SK-N-SH treated with all-trans-retinoic acid at 6 μM for 48 hours (cell line): ENCODE measurements at regions not wholly inside any gene's neighbourhood (a gene's known extent, or its start where the extent isn't known, plus 50 kb on each side); places are given as distances from the start of the nearest gene placed in this dataset.

ENCODE experiments used
- CSDC2 ChIP-seq: fragments of 250-450 bp; sonication (Bioruptor Pico); IDR thresholded peaks from 2 replicates; pipeline ENCODE4 v1.5.0; 2020; ENCODE audit warnings: mild to moderate bottlenecking, moderate library complexity
- ESRRG ChIP-seq: fragments of 250-450 bp; sonication (Bioruptor Pico); IDR thresholded peaks from 2 replicates; pipeline ENCODE4 v1.6.1; 2021; ENCODE audit warnings: mild to moderate bottlenecking
- GLIS3 ChIP-seq: fragments of 250-450 bp; sonication (Bioruptor Pico); IDR thresholded peaks from 2 replicates; pipeline ENCODE4 v1.5.0; 2020; ENCODE audit warnings: mild to moderate bottlenecking, moderate library complexity
- ISL1 ChIP-seq: fragments of 250-450 bp; sonication (Bioruptor Pico); IDR thresholded peaks from 2 replicates; pipeline ENCODE4 v2.1.2; 2022; ENCODE audit warnings: mild to moderate bottlenecking, moderate library complexity
- PPARA ChIP-seq: fragments of 250-450 bp; sonication (Bioruptor Pico); IDR thresholded peaks from 2 replicates; pipeline ENCODE4 v1.5.0; 2020; ENCODE audit warnings: mild to moderate bottlenecking, borderline replicate concordance
- RARB ChIP-seq: fragments of 250-450 bp; sonication (Bioruptor Pico); IDR thresholded peaks from 2 replicates; pipeline ENCODE4 v1.8.0; 2021; ENCODE audit warnings: mild to moderate bottlenecking, moderate library complexity
- TCF4 ChIP-seq: fragments of 250-450 bp; sonication (Bioruptor Pico); IDR thresholded peaks from 2 replicates; pipeline ENCODE4 v1.8.0; 2021; ENCODE audit warnings: mild to moderate bottlenecking, moderate library complexity, borderline replicate concordance
- ZFP30 ChIP-seq: fragments of 450-650 bp; formaldehyde crosslinking; IDR thresholded peaks from 2 replicates; pipeline ENCODE4 v1.5.0; 2022; ENCODE audit warnings: mild to moderate bottlenecking, moderate library complexity
- ZNF8 ChIP-seq: fragments of 450-650 bp; formaldehyde crosslinking; IDR thresholded peaks from 2 replicates; pipeline ENCODE4 v1.5.0; 2020; ENCODE audit warnings: mild to moderate bottlenecking, moderate library complexity

DNA sequence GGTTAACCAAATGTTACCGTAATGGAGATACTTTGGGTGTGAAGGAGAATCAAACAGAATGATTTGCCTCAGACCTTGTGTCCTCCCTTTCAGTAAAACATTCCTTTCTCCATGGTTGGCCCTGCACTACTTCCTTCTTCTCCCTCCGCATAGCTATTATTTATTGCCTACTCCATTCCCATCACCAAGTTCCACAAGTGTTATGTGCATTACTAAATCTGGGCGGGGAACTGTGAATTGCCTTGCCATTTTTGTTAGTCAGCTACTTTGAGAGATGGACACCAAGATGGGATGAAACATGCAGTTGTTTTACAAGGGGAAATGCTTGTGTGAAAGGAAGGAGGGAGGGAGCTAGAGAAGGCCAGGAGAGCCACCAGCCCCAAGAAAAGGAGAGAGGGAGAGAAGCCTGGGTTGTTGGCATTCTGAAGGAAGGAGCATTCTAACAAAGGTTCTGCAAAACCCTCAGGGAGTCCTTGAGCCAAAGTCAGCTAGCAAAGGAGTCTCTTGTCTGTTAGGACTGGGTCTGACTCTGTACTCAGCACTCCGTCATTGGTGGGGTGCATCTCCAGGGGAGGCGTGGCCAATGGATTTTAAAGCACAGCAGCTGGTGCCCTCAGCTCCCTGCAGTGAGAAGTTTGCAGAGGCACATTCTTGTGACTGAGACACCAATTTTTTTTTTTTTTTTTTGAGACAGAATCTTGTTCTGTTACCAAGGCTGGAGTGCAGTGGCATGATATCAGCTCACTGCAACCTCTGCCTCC, 83.6 kb upstream of the CHD6 start:
- TF ChIP-seq RARB (no peak), TCF4 (no peak), ZFP30 (no peak), PPARA (no peak), ZNF8 (CRISPR knock-in tag) (no peak), GLIS3 (CRISPR knock-in tag) (no peak), ISL1 (CRISPR knock-in tag) (no peak), ESRRG (no peak), CSDC2 (CRISPR knock-in tag) (no peak)
